ENCODE measurements at regions not wholly inside any gene's neighbourhood (a gene's known extent, or its start where the extent isn't known, plus 50 kb on each side); places are given as distances from the start of the nearest gene placed in this dataset.

- H3K27me3 ChIP-seq (ENCODE audit: control insufficient read depth, insufficient read depth, low read length): no peaks in the 10 kb centered on the region
- FAIRE-seq: no peak
- TF ChIP-seq CTCF (IDR thresholded peaks at IDR 0.05; ENCODE audit: insufficient read depth, low read length, severe bottlenecking): no peak
- no peak for DNase-seq (ENCODE audit: low read depth)
- no peaks in the 10 kb centered on the region for H3K36me3 ChIP-seq (ENCODE audit: control insufficient read depth, insufficient read depth, low read length)
- H3K4me3 ChIP-seq (ENCODE audit: low read depth, low read length): no peak overlapping the region
Measured at GRCh38 chr2:184540246-184540789, 58.0 kb upstream of the ZNF804A start.

GRCh38 chr2:184541591-184541990 is 56.7 kb upstream of the ZNF804A start:
- no peak for TF ChIP-seq CTCF (IDR thresholded peaks at IDR 0.05; ENCODE audit: insufficient read depth, low read length, severe bottlenecking)
- Histone ChIP-seq H3K4me3 (ENCODE audit: low read depth, low read length) (no peak overlapping the region), H3K27me3 (ENCODE audit: control insufficient read depth, insufficient read depth, low read length) (no peaks in the 10 kb centered on the region), H3K36me3 (ENCODE audit: control insufficient read depth, insufficient read depth, low read length) (no peaks in the 10 kb centered on the region)
- DNase-seq (ENCODE audit: low read depth) (no peak), FAIRE-seq (no peak)

GRCh38 chr2:184543832-184544231 is 54.5 kb upstream of the ZNF804A start:
- TF ChIP-seq CTCF (IDR thresholded peaks at IDR 0.05; ENCODE audit: insufficient read depth, low read length, severe bottlenecking): no peak
- no peak for DNase-seq (ENCODE audit: low read depth)
- Histone ChIP-seq H3K4me3 (ENCODE audit: low read depth, low read length) (no peak overlapping the region), H3K36me3 (ENCODE audit: control insufficient read depth, insufficient read depth, low read length) (no peaks in the 10 kb centered on the region), H3K27me3 (ENCODE audit: control insufficient read depth, insufficient read depth, low read length) (no peaks in the 10 kb centered on the region)
- FAIRE-seq: no peak

All from bronchial epithelial cell (primary cell).